Pancreas (tissue), 10 donors: ENCODE measurements at regions not wholly inside any gene's neighbourhood (a gene's known extent, or its start where the extent isn't known, plus 50 kb on each side); places are given as distances from the start of the nearest gene placed in this dataset.

Experiments
- ATAC-seq, 4 donors: fragments of 200-7000 bp; cut with Tn5 transposase; one replicate each; pipeline versions ENCODE4 v1.8.0 to v1.9.1; 2020; ENCODE audit warnings: mild to moderate bottlenecking in 4 of 4, moderate library complexity in 4 of 4
- DNase-seq, 6 donors: peaks; one replicate each; pipeline ENCODE4 v3.0.0-alpha.2; 2020
- FAIRE-seq: peaks from 2 replicates; lab custom pipeline; 2012; peaks lifted over from hg19 to GRCh38; lab: Jason Lieb, UNC
- H3K27ac ChIP-seq, 4 donors: fragments of 200-600 bp; sonication (generic); 1 replicate in 3 of 4; 2 replicates in 1 of 4; pipeline versions ENCODE4 v1.5.0 to v1.8.0; 2020
- H3K27me3 ChIP-seq, 4 donors: fragments of 200-600 bp; one replicate each; pipeline ENCODE4 v1.8.0; 2021
- H3K36me3 ChIP-seq, 3 donors: fragments of 200-600 bp; sonication (generic) in 1 of 3; one replicate each; pipeline versions ENCODE4 v1.5.0 to v1.8.0; 2020 to 2021
- H3K4me1 ChIP-seq, 3 donors: fragments of 200-600 bp; one replicate each; pipeline ENCODE4 v1.8.0; 2021
- H3K4me3 ChIP-seq, 4 donors: fragments of 200-600 bp; sonication (generic) in 2 of 4; one replicate each; pipeline versions ENCODE4 v1.5.0 to v1.8.0; 2020 to 2021
- H3K9me3 ChIP-seq, 4 donors: fragments of 200-600 bp; one replicate each; pipeline ENCODE4 v1.8.0; 2021
- WGBS, 2 donors: extraction: QIAGEN DNeasy Blood & Tissue Kit; methylation state at CpG; one replicate each; pipeline ENCODE4 v1.1.7; 2013; 5-methylcytosine and 5-hydroxymethylcytosine counted together
- intact Hi-C, 3 donors: fragments of 100-400 bp; cut with DNase I; formaldehyde crosslinking; loops; one replicate each; pipeline versions ENCODE4 v1.11.1 to v1.14.2; 2022
- TF ChIP-seq, protein P1 (sequence below), 4 donors: fragments of 200-600 bp; sonication (generic) in 3 of 4; IDR thresholded peaks; one replicate each; pipeline versions ENCODE4 v1.5.0 to v1.8.0; 2021; ENCODE audit warnings: antibody characterized with exemption in 4 of 4
- donor health status: healthy with polysubstance abuse.
- donor health status: DM: no; HTN: no; CAD: no; lungs with moderate emphysema.
- donor health status: DM: no; HTN: no; CAD: no.
- donor health status: control.
- donor health status: control.
- donor health status: Bipolar disorder and iron deficiency.
- donor health status: DM: yes; HTN: yes; CAD: no.
- donor health status: DM: no; HTN: no; CAD: no.
- donor health status: DM: no; HTN: no; CAD: no.
- donor health status: DM: yes; HTN: yes; CAD: no.

DNA sequence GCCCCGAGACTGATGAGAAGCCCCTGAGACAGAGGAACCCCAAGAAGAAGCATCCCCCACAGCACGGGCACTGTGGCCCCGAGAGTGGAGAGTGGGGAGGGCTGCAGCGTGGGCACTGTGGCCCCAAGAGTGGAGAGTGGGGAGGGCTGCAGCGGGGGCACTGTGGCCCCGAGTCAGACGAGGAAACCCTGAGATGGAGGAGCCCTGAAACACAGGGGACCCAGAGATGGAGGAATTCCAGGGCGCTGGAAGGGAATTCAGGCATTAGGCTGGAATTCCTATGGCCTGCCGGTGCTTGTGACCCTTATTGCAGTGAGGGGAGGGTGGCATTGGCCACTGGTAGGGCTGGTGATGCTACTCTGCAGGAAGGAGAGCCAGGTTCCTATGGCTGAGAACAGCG, 168.6 kb upstream of the SHH start:
- TF ChIP-seq, protein P1, sequence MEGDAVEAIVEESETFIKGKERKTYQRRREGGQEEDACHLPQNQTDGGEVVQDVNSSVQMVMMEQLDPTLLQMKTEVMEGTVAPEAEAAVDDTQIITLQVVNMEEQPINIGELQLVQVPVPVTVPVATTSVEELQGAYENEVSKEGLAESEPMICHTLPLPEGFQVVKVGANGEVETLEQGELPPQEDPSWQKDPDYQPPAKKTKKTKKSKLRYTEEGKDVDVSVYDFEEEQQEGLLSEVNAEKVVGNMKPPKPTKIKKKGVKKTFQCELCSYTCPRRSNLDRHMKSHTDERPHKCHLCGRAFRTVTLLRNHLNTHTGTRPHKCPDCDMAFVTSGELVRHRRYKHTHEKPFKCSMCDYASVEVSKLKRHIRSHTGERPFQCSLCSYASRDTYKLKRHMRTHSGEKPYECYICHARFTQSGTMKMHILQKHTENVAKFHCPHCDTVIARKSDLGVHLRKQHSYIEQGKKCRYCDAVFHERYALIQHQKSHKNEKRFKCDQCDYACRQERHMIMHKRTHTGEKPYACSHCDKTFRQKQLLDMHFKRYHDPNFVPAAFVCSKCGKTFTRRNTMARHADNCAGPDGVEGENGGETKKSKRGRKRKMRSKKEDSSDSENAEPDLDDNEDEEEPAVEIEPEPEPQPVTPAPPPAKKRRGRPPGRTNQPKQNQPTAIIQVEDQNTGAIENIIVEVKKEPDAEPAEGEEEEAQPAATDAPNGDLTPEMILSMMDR (IDR thresholded peaks at IDR 0.05): no peak
- Histone ChIP-seq H3K27ac (no peak overlapping the region), H3K4me3 (no peak overlapping the region), H3K27me3 (peaks cover 0 to 4% (median 0%) of the 10 kb centered on the region in 4 donors), H3K36me3 (no peaks in the 10 kb centered on the region), H3K4me1 (no peaks in the 10 kb centered on the region), H3K9me3 (no peaks in the 10 kb centered on the region)
- ATAC-seq (no peak), DNase-seq (no peak), FAIRE-seq (no peak)
- WGBS, 2 donors: 63 to 79% methylated on average over 10 of the region's 10 CpGs
- intact Hi-C loops: no loop called here

DNA sequence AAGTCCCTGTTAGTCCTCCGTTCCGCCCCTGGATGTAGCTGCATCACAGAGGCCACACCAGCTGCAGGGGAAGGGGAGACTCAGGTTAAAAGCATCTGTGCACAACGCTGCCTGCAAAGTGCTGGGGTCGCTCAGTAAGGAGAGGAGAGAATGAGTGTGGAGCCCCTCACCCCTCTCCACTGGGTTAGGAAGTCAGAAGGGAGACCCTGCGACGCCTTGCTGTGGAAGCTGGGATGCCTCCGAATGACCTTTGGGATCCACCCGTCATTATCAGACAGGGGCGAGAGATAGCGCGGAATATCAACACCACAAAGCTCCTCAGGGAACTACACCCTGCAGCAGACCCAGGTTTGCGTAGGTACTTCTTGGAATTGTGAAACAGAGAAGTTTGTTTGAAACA, 167.7 kb upstream of the SHH start:
- Histone ChIP-seq H3K36me3 (no peaks in the 10 kb centered on the region), H3K27me3 (peaks cover 0 to 4% (median 0%) of the 10 kb centered on the region in 4 donors), H3K27ac (no peak overlapping the region), H3K4me3 (no peak overlapping the region), H3K9me3 (no peaks in the 10 kb centered on the region), H3K4me1 (no peaks in the 10 kb centered on the region)
- DNase-seq (no peak), ATAC-seq (no peak), FAIRE-seq (no peak)
- 41 to 54% methylated on average over 10 to 12 of the region's 12 CpGs for WGBS, 2 donors
- intact Hi-C loops: no loop called here
- TF ChIP-seq, protein P1 (IDR thresholded peaks at IDR 0.05): no peak

DNA sequence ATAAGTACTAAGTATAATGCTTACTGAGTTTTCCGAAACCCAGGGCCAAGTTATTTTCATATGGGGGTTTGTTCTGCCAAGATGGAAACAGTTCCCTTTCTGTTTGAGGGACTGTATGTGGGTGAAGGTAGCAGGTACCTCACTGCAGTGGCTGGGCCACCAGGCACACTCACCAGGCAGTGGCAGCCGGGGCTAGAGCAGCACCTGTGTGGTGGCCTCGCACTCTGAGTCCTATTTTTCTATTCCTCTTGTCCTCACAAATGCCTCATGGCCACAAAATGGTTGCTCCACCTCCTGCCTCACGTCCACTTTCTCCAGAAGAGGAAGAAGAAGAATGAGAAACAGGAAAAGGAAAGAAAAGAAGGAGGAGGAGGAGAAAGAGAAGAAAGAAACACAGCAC, 167.3 kb upstream of the SHH start:
- no peaks in the 10 kb centered on the region for H3K4me1 ChIP-seq
- FAIRE-seq (no peak), ATAC-seq (no peak), DNase-seq (no peak)
- WGBS, 2 donors: 40 to 48% methylated on average over 4 of the region's 4 CpGs
- no peaks in the 10 kb centered on the region for H3K36me3 ChIP-seq
- H3K4me3 ChIP-seq: no peak overlapping the region
- intact Hi-C loops: no loop called here
- no peaks in the 10 kb centered on the region for H3K9me3 ChIP-seq
- H3K27ac ChIP-seq: no peak overlapping the region
- H3K27me3 ChIP-seq: peaks cover 0 to 4% (median 0%) of the 10 kb centered on the region in 4 donors
- TF ChIP-seq, protein P1 (IDR thresholded peaks at IDR 0.05): no peak

DNA sequence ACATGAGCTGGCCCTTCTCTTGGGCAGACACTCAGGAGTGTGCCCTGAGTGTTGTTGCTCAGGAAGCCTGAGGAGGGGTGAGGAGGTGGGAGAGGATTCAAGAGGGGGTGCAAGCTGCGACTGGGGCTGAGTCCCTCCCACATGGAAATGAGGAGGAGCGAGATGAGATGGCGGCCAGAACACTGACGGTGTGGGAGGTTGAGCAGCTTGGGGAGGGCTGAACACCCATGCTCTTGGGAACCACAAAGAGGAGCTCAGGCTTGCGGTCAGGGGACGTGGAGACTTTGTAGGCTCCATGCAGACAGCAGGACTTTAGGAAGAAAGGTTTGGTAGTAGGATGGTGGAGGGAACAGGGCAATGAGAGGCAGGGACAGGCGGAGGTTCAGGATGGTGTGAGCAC, 163.2 kb upstream of the SHH start:
- FAIRE-seq (no peak), ATAC-seq (no peak), DNase-seq (no peak)
- WGBS, 2 donors: 50 to 59% methylated on average over 7 of the region's 7 CpGs
- intact Hi-C loops: no loop called here
- no peaks in the 10 kb centered on the region for H3K36me3 ChIP-seq
- no peak overlapping the region for H3K27ac ChIP-seq
- H3K4me3 ChIP-seq: no peak overlapping the region
- no peaks in the 10 kb centered on the region for H3K27me3 ChIP-seq
- no peaks in the 10 kb centered on the region for H3K9me3 ChIP-seq
- no peaks in the 10 kb centered on the region for H3K4me1 ChIP-seq
- TF ChIP-seq, protein P1 (IDR thresholded peaks at IDR 0.05): no peak

DNA sequence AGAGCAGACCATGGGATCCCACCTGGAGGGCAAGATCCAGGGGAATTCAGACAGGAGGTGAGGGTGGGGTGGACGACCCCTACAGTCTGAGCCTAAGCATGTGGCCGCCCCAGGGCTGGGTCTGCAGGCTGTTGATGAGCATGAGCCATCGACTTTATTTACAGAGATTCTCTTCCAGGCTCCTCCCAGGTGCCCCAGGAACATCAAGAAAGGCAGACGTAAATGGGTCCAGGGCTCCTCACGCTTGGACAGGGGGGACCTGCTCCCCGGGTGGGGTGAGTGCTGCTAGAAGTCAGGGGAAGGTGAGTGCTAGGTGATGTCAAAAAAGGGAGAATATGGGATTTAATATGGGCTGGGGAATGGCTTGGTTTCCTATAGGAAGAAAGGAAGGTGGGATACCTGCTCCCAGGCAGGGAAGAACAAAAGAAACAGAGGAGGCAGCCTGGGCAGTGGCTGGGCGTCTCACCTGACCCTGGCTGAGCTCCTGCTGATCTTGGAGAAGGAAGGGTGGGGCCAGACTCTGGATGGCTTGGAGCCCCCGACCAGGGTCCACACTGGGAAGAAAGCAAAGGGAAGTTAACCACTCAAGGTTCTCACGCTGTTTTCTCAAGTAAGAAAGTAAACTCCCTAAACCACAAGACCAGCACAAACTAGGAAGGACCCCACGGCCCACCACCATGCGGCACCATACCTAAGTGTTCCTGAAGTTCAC, 162.1 kb upstream of the SHH start:
- no peak for FAIRE-seq
- no peak for ATAC-seq

More for the DNA sequence above, 162.1 kb upstream of the SHH start:
- Histone ChIP-seq H3K27ac (no peak overlapping the region), H3K4me3 (no peak overlapping the region), H3K4me1 (no peaks in the 10 kb centered on the region), H3K9me3 (no peaks in the 10 kb centered on the region), H3K36me3 (no peaks in the 10 kb centered on the region), H3K27me3 (no peaks in the 10 kb centered on the region)
- WGBS, 2 donors: 39 to 42% methylated on average over 11 of the region's 11 CpGs
- intact Hi-C loops: no loop called here
- TF ChIP-seq, protein P1 (IDR thresholded peaks at IDR 0.05): no peak
- no peak for DNase-seq
